Liver (tissue), 8 donors: ENCODE measurements at regions not wholly inside any gene's neighbourhood (a gene's known extent, or its start where the extent isn't known, plus 50 kb on each side); places are given as distances from the start of the nearest gene placed in this dataset.

Experiments used
- DNase-seq: peaks from one replicate; pipeline ENCODE4 v3.0.0-alpha.2; 2017; ENCODE audit warnings: low spot score
- H3K27ac ChIP-seq, 2 donors: one replicate each; pipeline ENCODE4 v1.7.0; 2013; ENCODE audit warnings: inconsistent platforms in 2 of 2, low read length in 2 of 2, control low read depth in 1 of 2, low read depth in 1 of 2, mild to moderate bottlenecking in 1 of 2
- H3K27me3 ChIP-seq, 4 donors: one replicate each; pipeline versions ENCODE4 v1.6.1 to v1.7.0; 2013; ENCODE audit warnings: low read length in 3 of 4, inconsistent platforms in 1 of 4, mild to moderate bottlenecking in 1 of 4, moderate library complexity in 1 of 4; ENCODE audit not compliant: control insufficient read depth in 4 of 4, insufficient read depth in 4 of 4
- H3K36me3 ChIP-seq, 4 donors: one replicate each; pipeline versions ENCODE4 v1.6.1 to v1.7.0; 2013; ENCODE audit warnings: low read length in 3 of 4, mild to moderate bottlenecking in 3 of 4, low read depth in 1 of 4, moderate library complexity in 1 of 4; ENCODE audit not compliant: control insufficient read depth in 4 of 4, insufficient read depth in 3 of 4
- H3K4me1 ChIP-seq, 4 donors: one replicate each; pipeline versions ENCODE4 v1.6.1 to v1.7.0; 2013; ENCODE audit warnings: low read length in 3 of 4, mild to moderate bottlenecking in 3 of 4, moderate library complexity in 1 of 4; ENCODE audit not compliant: control insufficient read depth in 4 of 4, insufficient read depth in 4 of 4
- H3K4me3 ChIP-seq, 3 donors: one replicate each; pipeline versions ENCODE4 v1.6.1 to v1.7.0; 2013; ENCODE audit warnings: low read length in 3 of 3, control low read depth in 1 of 3, low read depth in 1 of 3, mild to moderate bottlenecking in 1 of 3
- H3K9ac ChIP-seq, 2 donors: one replicate each; pipeline ENCODE4 v1.7.0; 2013; ENCODE audit warnings: low read length in 2 of 2, mild to moderate bottlenecking in 2 of 2, moderate library complexity in 2 of 2, control low read depth in 1 of 2, low read depth in 1 of 2
- H3K9me3 ChIP-seq, 4 donors: one replicate each; pipeline versions ENCODE4 v1.6.1 to v1.7.0; 2013; ENCODE audit warnings: low read length in 3 of 4; ENCODE audit not compliant: control insufficient read depth in 4 of 4
- EGR1 ChIP-seq, 2 donors: IDR thresholded peaks; 2 replicates each; pipeline ENCODE4 v1.6.1; 2016 to 2018; ENCODE audit warnings: antibody characterized with exemption in 2 of 2, low read depth in 2 of 2
- FOXA1 ChIP-seq: IDR thresholded peaks from 2 replicates; pipeline ENCODE4 v1.6.1; 2016; ENCODE audit warnings: antibody characterized with exemption
- FOXA2 ChIP-seq: IDR thresholded peaks from 2 replicates; pipeline ENCODE4 v1.6.1; 2016; ENCODE audit warnings: antibody characterized with exemption
- GABPA ChIP-seq, 2 donors: IDR thresholded peaks in 1 of 2; conservative IDR thresholded peaks in 1 of 2; 2 replicates each; pipeline ENCODE4 v1.6.1; 2016; ENCODE audit warnings: antibody characterized with exemption in 2 of 2, mild to moderate bottlenecking in 1 of 2, moderate library complexity in 1 of 2
- HNF4A ChIP-seq, 2 donors: conservative IDR thresholded peaks; 2 replicates each; pipeline ENCODE4 v1.6.1; 2016; ENCODE audit warnings: antibody characterized with exemption in 2 of 2, mild to moderate bottlenecking in 2 of 2
- HNF4G ChIP-seq: IDR thresholded peaks from 2 replicates; pipeline ENCODE4 v1.6.1; 2016; ENCODE audit warnings: antibody characterized with exemption
- JUND ChIP-seq, 2 donors: IDR thresholded peaks; 2 replicates each; pipeline ENCODE4 v1.6.1; 2016; ENCODE audit warnings: antibody characterized with exemption in 2 of 2
- NR2F2 ChIP-seq: IDR thresholded peaks from 2 replicates; pipeline ENCODE4 v1.6.1; 2016; ENCODE audit warnings: antibody characterized with exemption
- RAD21 ChIP-seq, 2 donors: IDR thresholded peaks; 2 replicates each; pipeline ENCODE4 v1.6.1; 2016; ENCODE audit warnings: antibody characterized with exemption in 2 of 2, mild to moderate bottlenecking in 2 of 2
- RXRA ChIP-seq, 2 donors: IDR thresholded peaks; 2 replicates each; pipeline ENCODE4 v1.6.1; 2017 to 2018; ENCODE audit warnings: antibody characterized with exemption in 2 of 2, mild to moderate bottlenecking in 1 of 2
- SP1 ChIP-seq: IDR thresholded peaks from 2 replicates; pipeline ENCODE4 v1.6.1; 2018; ENCODE audit warnings: antibody characterized with exemption, mild to moderate bottlenecking
- TAF1 ChIP-seq: conservative IDR thresholded peaks from 2 replicates; pipeline ENCODE4 v1.6.1; 2016; ENCODE audit warnings: antibody characterized with exemption, mild to moderate bottlenecking
- YY1 ChIP-seq: IDR thresholded peaks from 2 replicates; pipeline ENCODE4 v1.6.1; 2016; ENCODE audit warnings: antibody characterized with exemption, mild to moderate bottlenecking
- WGBS: extraction: QIAGEN DNeasy Blood & Tissue Kit; methylation state at CpG from one replicate; pipeline ENCODE4 v1.1.7; 2013; 5-methylcytosine and 5-hydroxymethylcytosine counted together
- TF ChIP-seq, protein P1 (sequence below): IDR thresholded peaks from 2 replicates; pipeline ENCODE4 v1.6.1; 2016; ENCODE audit warnings: antibody characterized with exemption, mild to moderate bottlenecking
- TF ChIP-seq, protein P2 (sequence below): IDR thresholded peaks from 2 replicates; pipeline ENCODE4 v1.6.1; 2016; ENCODE audit warnings: antibody characterized with exemption
- TF ChIP-seq, protein P3 (sequence below): fragments of 150-350 bp; IDR thresholded peaks from 2 replicates; pipeline ENCODE4 v1.5.1; 2017; ENCODE audit warnings: improper control_type of control experiment, low read depth, low read length; ENCODE audit not compliant: missing input control
- TF ChIP-seq, protein P4 (sequence below): IDR thresholded peaks from 2 replicates; pipeline ENCODE4 v1.6.1; 2016; ENCODE audit warnings: antibody characterized with exemption
- TF ChIP-seq, protein P5 (sequence below): IDR thresholded peaks from 2 replicates; pipeline ENCODE4 v1.6.1; 2016; ENCODE audit warnings: antibody characterized with exemption
- donor health status: healthy.
- donor health status: healthy.
- donor health status: healthy.
- donor health status: healthy.
- donor health status: healthy.

DNA sequence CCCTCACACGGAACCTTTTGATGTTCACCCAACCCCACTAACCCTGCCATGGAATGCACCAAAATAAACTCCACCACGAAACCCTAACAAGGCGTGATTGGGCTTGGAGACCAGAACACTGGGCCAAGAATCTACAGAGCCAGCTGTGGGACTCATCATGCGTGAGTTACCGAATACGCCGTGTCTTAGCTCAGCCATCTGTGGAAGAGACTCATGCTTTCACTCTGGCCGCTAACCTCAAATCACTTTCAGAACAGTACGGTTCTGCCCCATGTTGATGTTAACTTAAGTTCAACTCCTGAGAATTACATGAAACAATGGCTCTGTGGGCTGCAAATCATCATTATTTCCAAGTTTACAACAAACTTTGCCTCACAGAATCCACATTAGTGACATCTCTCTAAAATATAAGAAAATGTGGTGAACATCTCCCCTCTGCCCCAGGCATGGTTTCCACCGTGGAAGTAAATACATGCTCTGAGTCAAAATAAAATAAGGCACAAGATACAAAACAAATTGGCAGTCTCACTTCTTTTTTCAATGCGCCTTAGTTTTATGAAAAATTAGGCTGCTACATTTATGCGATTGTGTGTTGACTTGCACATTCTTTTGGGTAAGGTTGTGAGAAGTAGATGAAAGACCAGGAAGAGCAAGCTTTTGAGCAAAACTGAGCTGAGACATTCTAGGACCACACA lies 308.9 kb upstream of the EXOC2 start (continued):
- TF ChIP-seq, protein P1, sequence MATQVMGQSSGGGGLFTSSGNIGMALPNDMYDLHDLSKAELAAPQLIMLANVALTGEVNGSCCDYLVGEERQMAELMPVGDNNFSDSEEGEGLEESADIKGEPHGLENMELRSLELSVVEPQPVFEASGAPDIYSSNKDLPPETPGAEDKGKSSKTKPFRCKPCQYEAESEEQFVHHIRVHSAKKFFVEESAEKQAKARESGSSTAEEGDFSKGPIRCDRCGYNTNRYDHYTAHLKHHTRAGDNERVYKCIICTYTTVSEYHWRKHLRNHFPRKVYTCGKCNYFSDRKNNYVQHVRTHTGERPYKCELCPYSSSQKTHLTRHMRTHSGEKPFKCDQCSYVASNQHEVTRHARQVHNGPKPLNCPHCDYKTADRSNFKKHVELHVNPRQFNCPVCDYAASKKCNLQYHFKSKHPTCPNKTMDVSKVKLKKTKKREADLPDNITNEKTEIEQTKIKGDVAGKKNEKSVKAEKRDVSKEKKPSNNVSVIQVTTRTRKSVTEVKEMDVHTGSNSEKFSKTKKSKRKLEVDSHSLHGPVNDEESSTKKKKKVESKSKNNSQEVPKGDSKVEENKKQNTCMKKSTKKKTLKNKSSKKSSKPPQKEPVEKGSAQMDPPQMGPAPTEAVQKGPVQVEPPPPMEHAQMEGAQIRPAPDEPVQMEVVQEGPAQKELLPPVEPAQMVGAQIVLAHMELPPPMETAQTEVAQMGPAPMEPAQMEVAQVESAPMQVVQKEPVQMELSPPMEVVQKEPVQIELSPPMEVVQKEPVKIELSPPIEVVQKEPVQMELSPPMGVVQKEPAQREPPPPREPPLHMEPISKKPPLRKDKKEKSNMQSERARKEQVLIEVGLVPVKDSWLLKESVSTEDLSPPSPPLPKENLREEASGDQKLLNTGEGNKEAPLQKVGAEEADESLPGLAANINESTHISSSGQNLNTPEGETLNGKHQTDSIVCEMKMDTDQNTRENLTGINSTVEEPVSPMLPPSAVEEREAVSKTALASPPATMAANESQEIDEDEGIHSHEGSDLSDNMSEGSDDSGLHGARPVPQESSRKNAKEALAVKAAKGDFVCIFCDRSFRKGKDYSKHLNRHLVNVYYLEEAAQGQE: no peak
- TF ChIP-seq FOXA2 (no peak), HNF4G (no peak)
- TF ChIP-seq, protein P2, sequence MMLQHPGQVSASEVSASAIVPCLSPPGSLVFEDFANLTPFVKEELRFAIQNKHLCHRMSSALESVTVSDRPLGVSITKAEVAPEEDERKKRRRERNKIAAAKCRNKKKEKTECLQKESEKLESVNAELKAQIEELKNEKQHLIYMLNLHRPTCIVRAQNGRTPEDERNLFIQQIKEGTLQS: no peak

DNA sequence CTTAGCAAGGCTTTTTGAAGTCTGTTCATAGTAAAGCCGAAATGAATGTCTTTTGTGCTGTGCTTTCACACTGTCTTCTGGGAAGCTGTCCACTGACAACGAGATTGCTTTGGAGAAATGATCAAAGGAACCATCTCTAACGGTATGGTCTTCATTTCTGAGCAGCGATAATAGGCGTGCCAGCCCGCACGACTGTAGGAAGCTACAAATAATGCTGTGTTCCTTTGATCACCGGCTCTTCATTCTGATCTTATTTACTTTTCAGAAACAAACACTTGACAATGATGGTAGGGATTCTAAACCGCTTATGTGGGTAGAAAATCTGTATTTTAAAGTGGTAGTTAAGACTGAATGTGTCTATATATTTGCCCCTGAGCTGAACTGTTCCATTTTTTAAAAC lies 306.6 kb upstream of the EXOC2 start:
- H3K9ac ChIP-seq: no peak overlapping the region
- H3K4me3 ChIP-seq: no peak overlapping the region
- no peaks in the 10 kb centered on the region for H3K27me3 ChIP-seq
- H3K36me3 ChIP-seq: no peaks in the 10 kb centered on the region
- no peaks in the 10 kb centered on the region for H3K9me3 ChIP-seq
- no peak overlapping the region for H3K27ac ChIP-seq
- 85% methylated on average over 9 of the region's 9 CpGs for WGBS
- TF ChIP-seq HNF4A (conservative IDR thresholded peaks at IDR 0.05) (no peak), FOXA2 (no peak), RXRA (IDR thresholded peaks at IDR 0.05) (no peak), JUND (IDR thresholded peaks at IDR 0.05) (no peak), EGR1 (IDR thresholded peaks at IDR 0.05; ENCODE audit: low read depth in 2 of 2) (no peak), SP1 (no peak), NR2F2 (no peak), HNF4G (no peak), YY1 (no peak), TAF1 (no peak), FOXA1 (no peak), GABPA (IDR thresholded peaks at IDR 0.05 in 1 of 2, conservative IDR thresholded peaks at IDR 0.05 in 1 of 2) (no peak), RAD21 (IDR thresholded peaks at IDR 0.05) (no peak)
- TF ChIP-seq, protein P3, sequence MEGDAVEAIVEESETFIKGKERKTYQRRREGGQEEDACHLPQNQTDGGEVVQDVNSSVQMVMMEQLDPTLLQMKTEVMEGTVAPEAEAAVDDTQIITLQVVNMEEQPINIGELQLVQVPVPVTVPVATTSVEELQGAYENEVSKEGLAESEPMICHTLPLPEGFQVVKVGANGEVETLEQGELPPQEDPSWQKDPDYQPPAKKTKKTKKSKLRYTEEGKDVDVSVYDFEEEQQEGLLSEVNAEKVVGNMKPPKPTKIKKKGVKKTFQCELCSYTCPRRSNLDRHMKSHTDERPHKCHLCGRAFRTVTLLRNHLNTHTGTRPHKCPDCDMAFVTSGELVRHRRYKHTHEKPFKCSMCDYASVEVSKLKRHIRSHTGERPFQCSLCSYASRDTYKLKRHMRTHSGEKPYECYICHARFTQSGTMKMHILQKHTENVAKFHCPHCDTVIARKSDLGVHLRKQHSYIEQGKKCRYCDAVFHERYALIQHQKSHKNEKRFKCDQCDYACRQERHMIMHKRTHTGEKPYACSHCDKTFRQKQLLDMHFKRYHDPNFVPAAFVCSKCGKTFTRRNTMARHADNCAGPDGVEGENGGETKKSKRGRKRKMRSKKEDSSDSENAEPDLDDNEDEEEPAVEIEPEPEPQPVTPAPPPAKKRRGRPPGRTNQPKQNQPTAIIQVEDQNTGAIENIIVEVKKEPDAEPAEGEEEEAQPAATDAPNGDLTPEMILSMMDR: no peak
- TF ChIP-seq, protein P2: no peak
- TF ChIP-seq, protein P1: no peak
- TF ChIP-seq, protein P4, sequence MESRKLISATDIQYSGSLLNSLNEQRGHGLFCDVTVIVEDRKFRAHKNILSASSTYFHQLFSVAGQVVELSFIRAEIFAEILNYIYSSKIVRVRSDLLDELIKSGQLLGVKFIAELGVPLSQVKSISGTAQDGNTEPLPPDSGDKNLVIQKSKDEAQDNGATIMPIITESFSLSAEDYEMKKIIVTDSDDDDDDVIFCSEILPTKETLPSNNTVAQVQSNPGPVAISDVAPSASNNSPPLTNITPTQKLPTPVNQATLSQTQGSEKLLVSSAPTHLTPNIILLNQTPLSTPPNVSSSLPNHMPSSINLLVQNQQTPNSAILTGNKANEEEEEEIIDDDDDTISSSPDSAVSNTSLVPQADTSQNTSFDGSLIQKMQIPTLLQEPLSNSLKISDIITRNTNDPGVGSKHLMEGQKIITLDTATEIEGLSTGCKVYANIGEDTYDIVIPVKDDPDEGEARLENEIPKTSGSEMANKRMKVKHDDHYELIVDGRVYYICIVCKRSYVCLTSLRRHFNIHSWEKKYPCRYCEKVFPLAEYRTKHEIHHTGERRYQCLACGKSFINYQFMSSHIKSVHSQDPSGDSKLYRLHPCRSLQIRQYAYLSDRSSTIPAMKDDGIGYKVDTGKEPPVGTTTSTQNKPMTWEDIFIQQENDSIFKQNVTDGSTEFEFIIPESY: no peak
- TF ChIP-seq, protein P5, sequence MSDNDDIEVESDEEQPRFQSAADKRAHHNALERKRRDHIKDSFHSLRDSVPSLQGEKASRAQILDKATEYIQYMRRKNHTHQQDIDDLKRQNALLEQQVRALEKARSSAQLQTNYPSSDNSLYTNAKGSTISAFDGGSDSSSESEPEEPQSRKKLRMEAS: no peak
- DNase-seq: no peak
- no peaks in the 10 kb centered on the region for H3K4me1 ChIP-seq
